Lower leg skin (tissue), 4 donors: ENCODE measurements at regions not wholly inside any gene's neighbourhood (a gene's known extent, or its start where the extent isn't known, plus 50 kb on each side); places are given as distances from the start of the nearest gene placed in this dataset.

ENCODE experiments used
- DNase-seq, 2 donors: peaks; one replicate each; pipeline ENCODE4 v3.0.0-alpha.2; 2019; ENCODE audit warnings: low spot score in 2 of 2
- H3K4me3 ChIP-seq: fragments of 200-600 bp; sonication (generic); 2 replicates; pipeline ENCODE4 v1.5.1; 2017; ENCODE audit warnings: mild to moderate bottlenecking, low read depth; ENCODE audit not compliant: poor library complexity, severe bottlenecking
- CTCF ChIP-seq, 3 donors: fragments of 450-650 bp; IDR thresholded peaks; one replicate each; pipeline ENCODE4 v1.5.1; 2016; ENCODE audit warnings: antibody characterized with exemption in 3 of 3, mild to moderate bottlenecking in 3 of 3, moderate library complexity in 2 of 3
- POLR2A ChIP-seq, 2 donors: fragments of 450-650 bp; IDR thresholded peaks; one replicate each; pipeline ENCODE4 v1.6.1; 2016 to 2017; ENCODE audit warnings: antibody characterized with exemption in 2 of 2, mild to moderate bottlenecking in 1 of 2, moderate library complexity in 1 of 2
- WGBS, 2 donors: methylation state at CpG; one replicate each; pipeline ENCODE4 v1.1.5; 2018; 5-methylcytosine and 5-hydroxymethylcytosine counted together
- intact Hi-C: fragments of 100-400 bp; cut with DNase I; formaldehyde crosslinking; loops from one replicate; pipeline ENCODE4 v1.15.0; 2023; ENCODE audit warnings: low total_unique reads

- no peak for TF ChIP-seq CTCF (IDR thresholded peaks at IDR 0.05)
- TF ChIP-seq POLR2A (IDR thresholded peaks at IDR 0.05) = no peak
- WGBS, 2 donors = 76 to 85% methylated on average over 1 of the region's 1 CpG
- H3K4me3 ChIP-seq = no peak overlapping the region
- DNase-seq = no peak
- intact Hi-C loops = no loop called here
Measured at GRCh38 chr20:55745840-55746239, 259.5 kb downstream of the CBLN4 start.

- no peak for TF ChIP-seq CTCF (IDR thresholded peaks at IDR 0.05)
- TF ChIP-seq POLR2A (IDR thresholded peaks at IDR 0.05) = no peak
- H3K4me3 ChIP-seq = no peak overlapping the region
- intact Hi-C loops = no loop called here
- DNase-seq = no peak
- WGBS, 2 donors = 86 to 89% methylated on average over 10 of the region's 10 CpGs
Measured at GRCh38 chr20:55744896-55745295, 260.4 kb downstream of the CBLN4 start.

DNA sequence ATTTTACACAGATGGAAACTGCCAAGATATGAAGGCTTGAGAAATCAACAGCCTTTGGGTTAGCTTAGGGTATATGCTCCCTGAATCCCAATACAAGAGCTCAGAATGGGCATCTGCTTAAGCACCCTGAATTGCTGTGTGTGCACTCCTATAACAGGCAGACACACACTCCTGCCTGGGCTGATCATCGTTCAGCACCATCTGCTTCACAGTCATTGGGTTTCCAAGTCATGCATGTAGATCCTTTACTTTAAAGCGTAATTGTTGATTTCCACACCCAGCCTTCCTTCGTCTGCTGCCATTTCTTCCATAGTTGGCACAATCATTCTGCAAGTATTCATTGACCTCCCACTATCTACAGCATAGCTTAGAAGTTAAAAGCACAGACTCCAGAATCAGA is 263.5 kb downstream of the CBLN4 start:
- no peak for DNase-seq

GRCh38 chr20:55740076-55740475 is 265.2 kb downstream of the CBLN4 start:
- no peak for DNase-seq
- intact Hi-C loops = no loop called here
- WGBS, 2 donors = 44 to 50% methylated on average over 8 of the region's 8 CpGs

More for the DNA sequence above, 263.5 kb downstream of the CBLN4 start:
- WGBS, 2 donors = 81 to 87% methylated on average over 3 of the region's 3 CpGs
- intact Hi-C loops = no loop called here
- TF ChIP-seq CTCF (IDR thresholded peaks at IDR 0.05) = no peak
- no peak for TF ChIP-seq POLR2A (IDR thresholded peaks at IDR 0.05)
- H3K4me3 ChIP-seq = no peak overlapping the region

GRCh38 chr20:55730321-55730720 is 275.0 kb downstream of the CBLN4 start:
- 53 to 74% methylated on average over 4 of the region's 4 CpGs for WGBS, 2 donors
- TF ChIP-seq CTCF (IDR thresholded peaks at IDR 0.05) (no peak), POLR2A (IDR thresholded peaks at IDR 0.05) (no peak)
- no peak for DNase-seq
- H3K4me3 ChIP-seq = no peak overlapping the region
- intact Hi-C loops = no loop called here

More at GRCh38 chr20:55740076-55740475, 265.2 kb downstream of the CBLN4 start:
- no peak overlapping the region for H3K4me3 ChIP-seq
- TF ChIP-seq CTCF (IDR thresholded peaks at IDR 0.05) = no peak
- TF ChIP-seq POLR2A (IDR thresholded peaks at IDR 0.05) = no peak

DNA sequence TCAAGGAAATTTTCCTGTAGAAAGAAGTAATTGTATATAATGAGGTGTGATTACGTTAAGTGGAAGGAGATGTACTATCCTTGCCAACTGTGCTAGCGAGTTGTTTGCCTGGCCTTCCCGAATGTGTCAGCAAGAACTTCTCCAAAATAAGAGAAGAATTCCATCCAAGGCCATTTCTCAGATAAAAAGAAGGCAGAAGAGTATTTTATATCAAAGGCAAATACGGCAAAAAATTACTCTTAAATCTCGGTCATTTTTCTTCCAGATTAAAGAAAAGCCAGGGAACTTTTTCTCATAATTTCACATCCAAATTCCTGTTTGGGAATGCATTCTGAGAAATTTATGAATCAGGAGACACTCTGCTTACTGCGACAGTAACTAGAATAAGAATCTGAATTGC is 290.6 kb downstream of the CBLN4 start:
- H3K4me3 ChIP-seq = no peak overlapping the region
- intact Hi-C loops = no loop called here
- no peak for DNase-seq
- no peak for TF ChIP-seq CTCF (IDR thresholded peaks at IDR 0.05)
- TF ChIP-seq POLR2A (IDR thresholded peaks at IDR 0.05) = no peak
- 56 to 76% methylated on average over 6 of the region's 6 CpGs for WGBS, 2 donors
